GM18508 (cell line): ENCODE measurements at regions not wholly inside any gene's neighbourhood (a gene's known extent, or its start where the extent isn't known, plus 50 kb on each side); places are given as distances from the start of the nearest gene placed in this dataset.

Source experiments
- ATAC-seq: cut with Tn5 transposase; IDR thresholded peaks from one replicate; pipeline ENCODE4 v1.9.1; 2021; ENCODE audit warnings: moderate number of reproducible peaks; ENCODE audit not compliant: insufficient read depth, unreplicated experiment

GRCh38 chr4:96164814-96165351, 325.0 kb downstream of the PDHA2 start:
- no peak for ATAC-seq

- ATAC-seq, result no peak
Measured at GRCh38 chr4:96166806-96167205, 326.9 kb downstream of the PDHA2 start.

DNA sequence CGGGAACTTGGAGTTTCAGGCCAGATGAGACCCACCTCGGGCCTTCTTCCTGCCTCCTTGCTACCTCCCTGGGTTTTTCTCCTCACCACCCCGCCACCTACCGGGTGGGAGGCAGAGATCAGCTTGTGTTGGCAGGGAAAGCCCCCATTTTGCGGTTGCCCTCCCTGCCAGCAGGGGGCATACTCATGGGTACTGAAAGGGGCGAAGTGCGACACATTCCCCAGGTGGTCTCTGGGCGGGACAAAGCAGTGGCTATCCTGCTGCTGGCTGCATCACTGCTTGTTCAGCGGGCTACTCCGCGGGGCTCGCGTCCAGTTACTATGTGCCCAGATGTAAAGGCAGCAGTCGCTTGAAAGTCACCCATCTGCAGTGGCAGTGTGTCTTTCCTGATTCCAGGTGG, 330.3 kb downstream of the PDHA2 start:
- no peak for ATAC-seq

GRCh38 chr4:96173756-96174155, 333.9 kb downstream of the PDHA2 start:
- ATAC-seq, result no peak

GRCh38 chr4:96175871-96176270, 336.0 kb downstream of the PDHA2 start:
- ATAC-seq, result no peak

DNA sequence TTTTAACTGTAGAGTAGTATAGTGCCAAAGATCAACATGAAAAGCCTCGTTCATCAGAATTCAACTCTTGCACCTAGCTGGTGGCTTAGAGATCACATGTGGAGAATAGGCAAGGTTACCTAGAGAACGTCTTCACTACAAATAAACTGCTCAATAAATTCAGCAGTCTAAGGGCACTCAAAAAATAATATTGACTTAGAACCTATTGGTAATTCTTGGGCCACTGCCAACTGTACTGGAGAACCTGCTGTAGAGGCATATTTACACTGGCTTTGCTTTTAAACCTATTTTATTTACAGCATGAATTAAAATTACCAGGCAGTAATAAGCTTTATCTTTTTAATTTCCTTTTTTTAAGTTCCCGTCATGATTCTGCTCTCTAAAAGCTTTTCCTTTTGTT, 343.7 kb downstream of the PDHA2 start:
- no peak for ATAC-seq

DNA sequence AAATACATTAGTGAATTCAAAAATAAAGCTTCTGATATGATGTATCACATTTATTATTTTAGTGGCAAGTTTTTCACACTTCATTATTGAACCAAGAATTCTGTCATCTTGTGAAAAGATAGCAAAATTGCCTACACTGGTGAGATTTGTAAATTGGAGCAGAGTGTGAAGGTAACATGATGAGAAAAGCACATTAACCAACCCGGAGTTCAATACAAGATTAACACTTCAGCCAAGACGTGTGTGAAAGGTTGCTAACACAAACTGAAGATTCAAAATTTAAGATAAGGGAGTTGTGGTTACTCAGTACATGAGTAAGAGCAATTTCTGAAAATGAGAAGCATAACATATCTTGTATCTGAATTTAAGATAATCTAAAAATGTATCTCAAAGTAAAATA, 346.7 kb downstream of the PDHA2 start:
- ATAC-seq, result no peak

GRCh38 chr4:96189761-96190160, 349.9 kb downstream of the PDHA2 start:
- no peak for ATAC-seq

GRCh38 chr4:96193061-96193460, 353.2 kb downstream of the PDHA2 start:
- no peak for ATAC-seq

- no peak for ATAC-seq
Measured at GRCh38 chr4:96194993-96195392, 355.1 kb downstream of the PDHA2 start.

DNA sequence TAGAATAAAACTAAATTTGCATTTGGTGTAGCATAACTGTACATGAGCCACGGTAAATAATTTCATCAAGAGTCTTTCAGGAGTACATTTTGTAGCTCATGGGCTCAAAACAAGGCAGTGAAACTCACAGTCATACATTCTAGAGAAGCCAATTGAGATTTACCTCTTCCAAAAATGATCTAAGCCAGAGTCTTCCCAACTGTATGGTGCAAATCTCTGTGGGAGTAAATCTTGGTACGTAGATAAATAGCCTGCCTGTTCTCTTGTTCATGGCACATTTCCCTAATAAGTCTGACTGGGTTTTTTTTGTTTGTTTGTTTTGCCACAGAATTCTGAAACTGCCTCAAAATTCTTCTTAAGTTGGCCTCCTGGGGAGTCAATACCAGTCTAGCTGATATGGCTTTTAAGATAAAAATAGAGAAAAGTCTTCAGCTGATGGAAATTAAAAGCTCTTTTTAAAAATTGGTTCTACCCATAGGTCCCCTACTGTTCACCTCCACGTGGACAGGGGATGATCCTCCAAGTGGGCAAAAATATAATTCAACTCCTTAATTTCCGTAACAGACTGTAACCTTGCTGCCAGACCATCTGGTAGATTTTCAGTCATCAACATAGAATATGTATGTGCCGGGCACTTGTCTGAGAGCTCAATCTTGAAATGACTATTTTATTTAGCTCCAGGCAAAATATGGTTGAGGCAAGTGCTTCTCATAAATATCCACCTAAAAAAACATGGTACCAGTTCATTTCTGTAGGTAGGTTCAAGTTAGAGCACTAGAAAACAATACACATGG, 365.4 kb downstream of the PDHA2 start:
- no peak for ATAC-seq

DNA sequence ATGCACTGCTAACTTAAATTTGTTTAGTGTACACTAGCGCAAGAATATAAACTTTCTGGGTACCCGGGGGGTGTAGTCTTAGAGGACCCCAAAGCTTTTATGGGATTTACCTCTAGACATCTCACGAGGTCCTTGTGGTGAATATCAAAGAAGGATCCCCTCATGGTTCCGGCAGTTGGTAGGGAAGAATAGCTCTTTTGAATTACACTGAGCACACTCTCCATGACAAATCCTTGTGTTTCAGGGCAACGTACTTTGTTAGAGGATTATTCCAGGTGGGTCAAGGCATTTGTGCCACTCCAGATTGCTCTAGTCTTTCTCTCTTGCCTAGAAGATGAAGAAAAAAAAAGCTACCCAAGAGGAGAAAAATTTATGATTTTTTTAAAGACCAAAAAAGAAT, 387.6 kb downstream of the PDHA2 start:
- ATAC-seq, result no peak

- ATAC-seq, result no peak
Measured at GRCh38 chr4:96228463-96228862, 388.6 kb downstream of the PDHA2 start.

GRCh38 chr4:96240041-96240440, 400.1 kb downstream of the PDHA2 start:
- no peak for ATAC-seq

DNA sequence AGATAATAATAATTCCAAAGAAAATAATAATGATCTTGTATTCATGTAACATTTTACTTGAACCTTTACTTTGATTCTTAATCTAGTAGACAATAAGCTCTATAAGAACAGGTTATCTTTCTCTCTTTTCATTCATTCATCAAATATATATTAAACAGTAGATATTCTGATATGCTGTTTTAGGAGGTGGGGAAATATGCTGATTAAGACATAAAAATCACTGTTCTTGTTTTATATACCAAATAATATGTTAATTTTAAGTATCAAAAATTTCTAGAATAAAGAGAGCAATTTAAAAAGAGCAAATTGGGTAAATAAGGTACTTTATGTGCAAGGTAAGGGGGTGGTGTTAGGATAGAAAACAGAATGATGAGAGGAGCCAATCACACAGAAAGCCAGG, 401.9 kb downstream of the PDHA2 start:
- ATAC-seq, result no peak

DNA sequence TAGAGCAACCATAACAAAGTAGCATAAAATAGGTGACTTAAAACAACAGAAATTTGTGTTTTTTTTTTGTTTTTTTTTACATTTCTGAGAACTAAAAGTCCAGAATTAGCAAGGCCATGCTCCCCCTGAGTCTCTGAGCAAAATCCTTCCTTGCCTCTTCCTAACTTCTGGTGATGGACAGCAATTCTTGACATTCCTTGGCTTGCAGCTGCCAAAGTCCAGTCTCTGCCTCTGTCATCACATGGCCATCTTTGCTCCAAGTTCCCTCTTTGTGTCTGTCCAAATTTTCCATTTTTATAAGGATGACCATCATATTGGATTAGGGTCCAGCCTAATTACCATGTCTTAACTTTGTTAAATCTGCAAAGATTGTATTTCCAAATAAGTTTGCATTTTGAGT, 407.2 kb downstream of the PDHA2 start:
- no peak for ATAC-seq

DNA sequence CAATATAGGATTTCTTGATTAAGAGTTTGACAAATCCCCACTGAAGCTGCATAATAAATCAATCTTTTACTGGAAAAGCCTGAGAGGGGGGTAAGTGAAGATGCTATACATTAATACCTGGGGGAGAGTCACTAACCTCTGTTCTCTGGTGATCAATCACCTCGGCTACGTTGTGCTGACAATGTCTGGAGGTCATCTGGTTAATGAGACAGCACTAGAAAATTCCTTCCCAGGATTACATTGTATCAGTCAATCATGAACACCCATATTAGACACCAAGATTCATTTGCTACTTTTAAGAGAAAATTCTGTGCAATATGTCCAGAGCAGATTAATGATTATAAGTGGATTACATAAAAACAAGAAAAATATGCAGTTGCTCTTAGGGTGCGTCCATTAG, 408.3 kb downstream of the PDHA2 start:
- ATAC-seq, result no peak

- no peak for ATAC-seq
Measured at GRCh38 chr4:96260064-96260682, 420.3 kb downstream of the PDHA2 start.

- ATAC-seq, result no peak
Measured at GRCh38 chr4:96262057-96262456, 422.2 kb downstream of the PDHA2 start.

DNA sequence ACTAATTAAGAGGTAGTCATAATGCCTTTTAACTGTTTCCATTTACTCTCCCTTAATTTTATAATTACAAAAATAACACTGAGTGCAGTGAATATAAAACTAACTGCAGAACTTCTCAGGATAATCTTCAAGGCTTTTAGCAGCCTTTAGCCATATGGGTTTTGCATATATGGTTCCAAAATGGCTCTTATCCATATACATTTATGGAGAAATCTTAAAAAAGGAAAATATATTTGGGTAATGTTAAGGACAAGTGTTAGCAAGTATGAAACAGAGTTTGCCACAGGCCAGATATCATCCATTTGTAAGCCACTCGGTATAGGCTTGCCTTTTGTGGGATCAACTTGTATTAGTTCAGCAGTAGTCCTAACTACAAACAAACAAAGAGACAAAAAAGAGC, 423.4 kb downstream of the PDHA2 start:
- no peak for ATAC-seq

- no peak for ATAC-seq
Measured at GRCh38 chr4:96264941-96265463, 425.1 kb downstream of the PDHA2 start.

DNA sequence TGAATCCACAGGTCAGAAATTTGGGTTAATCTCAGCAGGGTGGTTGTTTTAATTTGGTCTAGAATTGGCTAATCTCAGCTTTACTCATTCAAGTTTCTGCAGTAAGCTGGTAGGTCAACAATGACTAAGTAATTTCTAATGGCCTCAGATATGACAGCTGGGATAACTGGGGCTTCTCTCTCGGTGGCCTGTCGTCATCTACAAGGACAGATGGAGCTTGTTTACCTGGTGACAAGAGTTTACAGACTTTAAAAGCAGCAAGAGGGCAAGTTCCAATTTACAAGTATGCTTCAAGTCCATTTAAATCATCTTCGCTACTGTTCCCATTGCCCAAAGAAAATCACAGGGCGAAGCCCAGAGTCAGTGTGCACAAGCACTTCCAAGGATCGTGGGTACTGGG, 453.9 kb downstream of the PDHA2 start:
- no peak for ATAC-seq
